Glomerular visceral epithelial cell (primary cell): ENCODE measurements at regions not wholly inside any gene's neighbourhood (a gene's known extent, or its start where the extent isn't known, plus 50 kb on each side); places are given as distances from the start of the nearest gene placed in this dataset.
"Not testable (repeated sequence)": the region's sequence is repeated elsewhere in the genome, so short reads cannot be mapped to it uniquely, and the experiment has no call there.

ENCODE experiments used
- DNase-seq: peaks from one replicate; pipeline ENCODE4 v3.0.0-alpha.2; 2016; ENCODE audit errors: extremely low spot score

DNA sequence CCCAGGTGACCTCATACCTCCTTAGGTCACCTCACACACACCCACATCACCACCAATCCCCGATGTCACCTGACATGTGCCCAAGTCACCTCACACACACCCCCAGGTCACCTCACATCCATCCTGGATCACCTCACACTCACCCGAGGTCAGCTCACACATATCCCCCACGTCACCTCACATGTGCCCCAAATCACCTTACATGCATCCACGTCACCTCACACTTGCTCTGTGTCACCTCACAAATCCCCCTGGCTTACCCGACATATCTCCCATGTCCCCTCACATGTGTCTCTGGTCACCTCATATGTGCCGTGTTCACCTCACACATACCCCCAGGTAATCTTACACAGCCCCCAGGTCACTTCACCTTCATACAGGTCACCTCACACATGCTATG is 864.6 kb downstream of the TMEM121 start:
- no peak for DNase-seq

DNA sequence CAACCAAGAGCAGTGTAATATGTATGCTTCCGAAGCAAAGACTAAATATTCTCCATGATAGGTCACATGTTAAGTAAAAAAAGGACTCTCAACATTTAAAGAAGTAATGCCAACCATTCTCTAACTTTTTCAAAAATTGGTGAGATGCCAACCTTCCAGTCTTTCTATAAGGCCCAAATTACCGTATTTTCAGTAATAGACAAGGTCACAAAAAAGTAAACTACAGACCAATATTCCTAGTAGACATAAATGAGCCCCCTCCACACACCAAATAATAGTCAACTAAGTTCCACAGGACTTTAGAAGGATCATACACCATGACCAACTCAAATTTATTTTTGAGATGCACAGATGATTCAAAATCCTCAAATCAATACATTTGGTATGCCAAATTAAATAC is 867.4 kb downstream of the TMEM121 start:
- no peak for DNase-seq

DNA sequence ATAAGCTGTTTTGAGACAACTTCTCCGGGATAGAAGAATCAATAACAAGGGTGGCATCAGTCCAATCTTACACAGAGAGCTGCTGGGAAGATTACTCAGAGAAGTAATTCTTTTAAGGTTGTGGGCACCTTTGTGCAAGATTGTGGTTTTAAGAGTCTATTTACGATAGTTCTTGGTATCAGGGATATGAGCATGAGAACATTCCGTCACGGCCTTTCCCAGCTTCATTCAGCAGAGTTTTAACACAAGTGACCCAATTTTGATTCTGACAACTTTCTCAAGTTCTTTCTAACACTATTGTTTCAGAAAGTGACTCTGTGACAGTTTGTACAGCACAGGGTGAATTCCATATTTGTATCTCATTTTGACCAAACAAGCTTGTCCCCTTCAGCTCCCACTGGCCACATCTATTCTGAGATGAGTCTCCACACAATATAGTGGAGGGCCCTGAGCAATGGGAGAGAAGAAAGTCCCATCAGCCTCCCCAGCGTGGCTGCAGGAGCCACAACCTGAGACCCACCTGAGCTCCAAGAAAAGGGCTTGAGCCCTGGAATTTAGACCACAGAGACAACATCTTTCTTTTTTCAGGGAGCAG is 869.2 kb downstream of the TMEM121 start:
- DNase-seq, result no peak

DNA sequence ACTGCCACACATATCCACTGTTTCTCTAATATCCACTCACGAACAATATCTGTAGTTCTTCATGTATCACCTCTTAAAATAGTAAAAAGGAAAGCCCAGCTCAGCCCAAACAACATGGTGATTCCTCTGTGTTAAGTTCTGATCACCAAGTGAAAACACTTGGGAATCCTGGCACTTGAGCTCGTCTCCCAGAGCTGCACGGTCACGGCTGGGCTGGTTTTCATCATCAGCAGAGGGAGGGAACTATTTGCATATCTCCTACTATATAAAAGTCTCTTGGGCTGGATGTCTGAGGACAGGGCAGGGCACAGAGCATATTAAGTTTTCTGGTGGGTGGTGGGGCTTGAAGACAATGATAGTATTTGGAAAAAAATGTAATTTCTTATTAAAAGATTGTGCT is 870.6 kb downstream of the TMEM121 start:
- DNase-seq, result no peak

DNA sequence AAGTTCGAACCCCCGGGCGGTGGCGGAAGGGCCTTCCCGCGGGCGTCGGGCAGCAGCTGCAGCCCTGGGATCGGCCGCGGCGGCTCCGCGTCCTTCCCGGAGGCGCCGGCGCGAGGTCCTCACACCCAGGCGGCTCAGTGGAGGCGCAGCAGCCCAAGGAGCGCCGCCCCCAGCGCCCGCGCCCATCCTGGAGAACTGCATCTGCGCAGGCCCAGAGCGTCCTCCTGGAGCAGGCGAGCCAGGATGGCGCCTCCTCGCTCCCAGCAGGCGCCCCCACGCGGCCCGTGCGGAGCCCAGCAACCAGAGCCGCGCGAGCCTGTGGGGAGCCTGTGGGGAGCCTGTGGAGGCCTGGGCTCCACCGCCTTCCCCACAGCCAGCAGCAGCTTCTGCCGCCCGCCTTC is 872.5 kb downstream of the TMEM121 start:
- DNase-seq, result not testable (repeated sequence)

DNA sequence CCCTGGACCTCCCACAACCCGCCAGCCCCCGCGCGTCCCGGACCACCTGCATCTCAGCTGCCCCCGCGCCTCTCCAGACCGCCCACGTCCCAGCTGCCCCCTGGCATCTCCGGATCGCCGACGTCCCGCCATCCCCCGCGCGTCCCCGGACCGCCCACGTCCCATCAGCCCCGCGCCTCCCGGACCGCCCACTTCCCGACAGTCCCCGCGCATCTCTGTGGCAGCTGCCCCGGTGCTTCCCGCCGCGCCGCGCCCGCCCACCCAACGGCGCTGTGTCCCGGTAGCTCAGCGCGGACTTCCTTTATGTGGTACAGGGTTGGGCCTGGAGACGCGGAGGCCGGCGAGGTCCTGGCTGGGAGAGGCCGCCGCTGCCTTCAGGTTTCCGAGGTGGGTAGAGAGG is 874.9 kb downstream of the TMEM121 start:
- not testable (repeated sequence) for DNase-seq

DNA sequence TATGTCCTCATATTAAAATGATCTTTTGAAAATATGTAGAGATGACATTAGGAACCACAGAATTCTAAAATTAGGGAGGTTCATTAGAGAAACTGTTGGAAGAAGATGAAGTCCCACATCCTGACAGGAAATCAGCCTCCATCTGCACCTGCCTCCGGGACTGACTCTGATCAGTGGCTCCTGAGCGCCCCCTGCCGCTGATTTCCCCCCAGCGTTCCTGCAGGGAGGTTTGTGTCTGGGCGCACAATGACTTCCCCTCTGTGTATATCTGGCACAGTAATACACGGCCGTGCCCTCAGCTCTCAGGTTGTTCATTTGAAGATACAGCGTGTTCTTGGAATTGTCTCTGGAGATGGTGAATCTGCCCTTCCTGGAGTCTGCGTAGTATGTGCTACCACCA is 883.8 kb downstream of the TMEM121 start:
- DNase-seq, result not testable (repeated sequence)

DNA sequence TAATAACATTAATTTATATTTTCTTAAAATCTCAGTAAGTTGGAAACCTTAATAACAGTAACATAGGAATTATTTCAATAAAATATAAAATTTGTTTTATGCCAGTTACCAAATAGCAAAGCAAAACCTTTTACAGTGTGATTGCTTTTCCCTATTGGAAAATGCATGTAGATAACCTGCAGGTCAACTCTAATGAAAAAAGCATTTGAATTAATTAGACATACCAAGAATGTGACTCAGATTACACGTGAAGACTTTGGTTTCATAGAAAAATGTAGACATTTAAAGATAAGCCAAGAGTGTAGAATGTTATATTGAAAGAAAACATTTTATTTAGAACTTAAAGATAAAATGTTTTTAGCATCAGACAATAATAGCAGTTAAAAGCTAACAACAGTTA is 888.1 kb downstream of the TMEM121 start:
- DNase-seq, result no peak

DNA sequence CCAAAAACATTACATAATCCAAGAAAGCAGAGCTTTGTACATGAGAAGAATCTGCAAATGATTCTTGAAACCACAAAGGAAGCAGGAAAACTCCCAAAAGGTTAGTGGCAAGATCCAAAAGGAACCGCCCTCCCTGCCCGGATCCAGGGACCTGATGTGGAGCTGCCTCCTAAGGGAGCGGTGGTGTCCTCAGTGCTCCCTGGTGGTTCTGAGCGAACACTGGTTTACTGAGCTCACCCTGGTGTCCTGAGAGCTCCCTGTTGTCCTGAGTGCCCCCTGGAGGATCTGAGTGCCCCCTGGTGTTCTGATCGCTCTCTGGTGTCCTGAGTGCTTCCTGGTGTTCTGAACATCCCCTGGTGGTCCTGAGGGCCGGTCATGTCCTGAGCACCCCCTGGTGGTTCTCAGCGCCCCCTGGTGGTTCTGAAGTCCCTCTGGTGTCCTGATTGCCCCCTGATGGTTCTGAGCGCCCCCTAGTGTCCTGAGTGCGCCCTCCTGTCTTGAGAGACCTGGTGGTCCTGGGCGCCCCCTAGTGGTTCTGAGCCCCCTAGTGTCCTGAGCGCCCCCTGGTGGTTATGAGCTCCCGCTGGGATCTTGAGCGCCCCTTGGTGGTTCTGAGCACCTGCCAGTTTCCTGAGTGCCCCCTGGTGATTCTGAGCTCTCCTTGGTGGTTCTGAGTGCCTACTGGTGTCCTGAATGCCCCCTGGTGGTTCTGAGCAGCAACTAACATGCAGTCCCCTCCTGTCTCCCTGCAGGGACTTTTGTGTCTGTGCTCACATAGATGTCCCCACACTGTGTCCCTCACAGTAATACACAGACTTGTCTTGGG is 891.1 kb downstream of the TMEM121 start:
- no peak for DNase-seq

DNA sequence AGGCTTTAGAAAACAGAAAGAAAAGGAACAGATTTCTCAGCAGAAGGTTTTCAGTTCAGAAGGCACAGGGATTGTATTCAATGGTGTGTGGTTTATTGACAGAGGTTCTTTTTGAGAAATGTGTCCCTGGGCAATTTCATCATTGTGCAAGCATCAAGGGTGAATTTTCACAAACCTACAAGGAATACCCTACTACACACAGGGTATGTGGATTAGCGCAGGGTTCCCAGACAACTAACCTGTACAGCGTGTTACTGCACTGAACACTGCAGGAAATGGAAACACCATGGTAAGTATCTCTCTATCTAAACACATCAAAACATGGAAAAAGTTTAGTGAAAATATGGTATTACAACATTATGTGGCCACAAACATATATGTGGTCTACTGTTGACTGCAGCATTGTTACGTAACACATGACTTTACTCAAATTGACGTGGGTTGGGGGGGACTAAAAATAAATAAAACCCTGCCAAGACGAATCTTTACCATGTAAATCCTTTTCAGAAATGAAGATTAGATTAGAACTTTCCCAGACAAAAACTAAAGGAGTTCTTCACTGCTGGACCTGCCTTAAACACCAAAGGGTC is 893.1 kb downstream of the TMEM121 start:
- no peak for DNase-seq

DNA sequence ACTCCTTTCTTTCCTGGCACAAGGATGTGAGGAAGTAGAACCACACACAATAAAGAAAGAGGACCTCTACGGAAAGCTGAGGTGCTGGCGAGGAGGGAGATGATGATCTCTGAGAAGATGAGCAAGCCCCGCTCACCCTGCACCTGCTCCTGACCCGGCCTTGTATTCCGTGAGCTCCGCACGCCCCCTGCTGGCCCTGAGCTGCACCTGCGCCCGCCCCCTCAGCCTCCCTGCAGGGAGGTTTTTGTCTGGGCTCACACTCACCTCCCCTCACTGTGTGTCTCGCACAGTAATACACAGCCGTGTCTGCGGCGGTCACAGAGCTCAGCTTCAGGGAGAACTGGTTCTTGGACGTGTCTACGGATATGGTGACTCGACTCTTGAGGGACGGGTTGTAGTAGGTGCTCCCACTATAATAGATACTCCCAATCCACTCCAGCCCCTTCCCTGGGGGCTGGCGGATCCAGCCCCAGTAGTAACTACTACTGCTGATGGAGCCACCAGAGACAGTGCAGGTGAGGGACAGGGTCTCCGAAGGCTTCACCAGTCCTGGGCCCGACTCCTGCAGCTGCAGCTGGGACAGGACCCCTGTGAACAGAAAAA is 895.1 kb downstream of the TMEM121 start:
- DNase-seq, result not testable (repeated sequence)

DNA sequence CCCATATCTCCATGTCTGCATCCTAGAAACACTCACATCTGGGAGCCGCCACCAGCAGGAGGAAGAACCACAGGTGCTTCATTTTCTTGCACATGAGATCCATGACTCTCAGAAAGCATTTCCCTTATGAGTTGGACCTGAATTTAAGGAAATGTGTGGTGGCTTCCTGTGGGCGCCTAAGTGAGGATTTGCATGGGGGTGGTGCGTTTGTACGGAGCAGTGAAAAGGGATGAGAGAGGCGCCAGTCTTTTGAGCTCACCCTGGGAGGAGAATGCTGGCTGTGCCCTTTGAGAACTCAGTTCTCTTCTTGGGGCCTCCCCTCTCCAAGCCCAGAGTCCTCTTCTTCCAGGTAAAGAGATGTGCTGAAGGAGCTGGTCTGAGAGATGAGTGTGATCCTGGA is 895.7 kb downstream of the TMEM121 start:
- no peak for DNase-seq

DNA sequence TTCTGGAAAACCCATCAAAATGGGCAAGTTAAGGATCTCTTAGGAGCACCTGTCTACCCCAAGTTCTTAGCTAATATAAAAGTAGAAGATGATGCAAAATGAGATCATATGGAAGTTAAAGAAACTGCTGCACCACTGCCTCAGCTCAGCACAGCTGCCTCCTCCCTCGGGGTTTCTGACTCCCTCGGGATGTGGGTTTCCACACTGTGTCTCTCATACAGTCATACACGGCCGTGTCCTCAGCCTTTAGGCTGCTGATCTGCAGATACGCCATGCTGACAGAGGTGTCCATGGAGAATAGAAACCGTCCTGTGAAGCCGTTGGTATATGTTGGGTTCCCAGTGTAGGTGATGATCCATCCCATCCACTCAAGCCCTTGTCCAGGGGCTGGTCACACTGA is 898.8 kb downstream of the TMEM121 start:
- not testable (repeated sequence) for DNase-seq

DNA sequence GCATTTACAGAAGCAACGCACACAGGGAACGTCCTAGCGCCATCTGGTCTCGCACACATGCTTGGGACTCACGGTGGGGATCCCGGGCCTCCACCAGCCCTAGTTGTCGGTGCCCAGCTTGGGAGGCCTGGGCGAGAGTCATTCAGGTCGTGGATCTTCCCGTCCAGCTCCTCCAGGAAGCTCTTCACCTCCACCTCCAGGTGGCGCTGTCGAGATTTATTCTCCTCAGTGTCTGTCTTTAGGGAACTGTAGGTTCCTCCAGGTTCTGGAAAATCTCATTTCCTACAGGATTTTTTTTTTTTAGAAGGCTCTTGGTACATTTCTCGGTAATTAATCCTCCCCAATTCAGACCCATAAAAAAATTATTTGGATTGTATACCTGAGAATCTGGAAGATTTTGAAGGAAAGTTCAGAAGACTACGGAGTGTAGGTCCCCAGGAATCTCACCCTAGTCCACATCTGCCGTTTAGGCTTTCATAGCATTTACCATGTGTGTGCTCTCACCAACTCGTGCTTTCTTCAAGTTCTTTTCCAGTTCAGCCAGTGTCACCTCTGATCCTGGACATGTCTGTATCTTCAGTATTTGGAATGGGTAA is 910.0 kb downstream of the TMEM121 start:
- no peak for DNase-seq

DNA sequence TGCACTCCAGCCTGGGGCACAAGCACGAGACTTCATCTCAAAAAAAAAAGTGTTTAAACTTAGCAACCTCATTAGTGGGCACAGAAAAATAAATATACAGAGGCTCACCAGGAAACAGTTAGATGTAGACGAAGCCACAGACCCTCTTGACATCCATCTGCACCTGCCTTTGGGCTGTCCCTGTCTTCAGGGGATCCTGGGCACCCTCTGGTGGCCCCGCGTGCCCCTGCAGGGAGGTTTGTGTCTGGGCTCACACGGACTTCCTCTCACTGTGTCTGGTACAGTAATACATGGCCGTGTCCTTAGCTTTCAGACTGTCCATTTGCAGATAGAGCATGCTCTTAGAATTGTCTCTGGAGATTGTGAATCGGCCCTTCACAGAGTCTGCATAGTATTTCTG is 916.5 kb downstream of the TMEM121 start:
- DNase-seq, result no peak

DNA sequence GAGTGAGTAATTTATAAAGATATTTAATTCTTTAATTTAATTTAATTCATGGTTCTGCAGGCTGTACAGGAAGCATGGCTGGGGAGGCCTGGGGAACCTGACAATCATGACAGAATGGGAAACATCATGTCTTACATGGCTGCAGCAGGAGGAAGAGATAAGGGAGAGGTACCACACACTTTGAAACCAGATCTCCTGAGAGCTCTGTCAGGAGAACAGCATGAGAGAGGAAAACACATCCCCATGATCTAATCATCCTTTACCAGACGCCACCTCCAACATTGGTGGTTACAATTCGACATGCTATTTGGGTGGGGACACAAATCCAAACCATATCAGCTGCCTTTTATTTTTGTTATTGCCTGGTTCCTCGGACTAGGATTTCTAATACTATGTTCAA is 928.6 kb downstream of the TMEM121 start:
- no peak for DNase-seq

DNA sequence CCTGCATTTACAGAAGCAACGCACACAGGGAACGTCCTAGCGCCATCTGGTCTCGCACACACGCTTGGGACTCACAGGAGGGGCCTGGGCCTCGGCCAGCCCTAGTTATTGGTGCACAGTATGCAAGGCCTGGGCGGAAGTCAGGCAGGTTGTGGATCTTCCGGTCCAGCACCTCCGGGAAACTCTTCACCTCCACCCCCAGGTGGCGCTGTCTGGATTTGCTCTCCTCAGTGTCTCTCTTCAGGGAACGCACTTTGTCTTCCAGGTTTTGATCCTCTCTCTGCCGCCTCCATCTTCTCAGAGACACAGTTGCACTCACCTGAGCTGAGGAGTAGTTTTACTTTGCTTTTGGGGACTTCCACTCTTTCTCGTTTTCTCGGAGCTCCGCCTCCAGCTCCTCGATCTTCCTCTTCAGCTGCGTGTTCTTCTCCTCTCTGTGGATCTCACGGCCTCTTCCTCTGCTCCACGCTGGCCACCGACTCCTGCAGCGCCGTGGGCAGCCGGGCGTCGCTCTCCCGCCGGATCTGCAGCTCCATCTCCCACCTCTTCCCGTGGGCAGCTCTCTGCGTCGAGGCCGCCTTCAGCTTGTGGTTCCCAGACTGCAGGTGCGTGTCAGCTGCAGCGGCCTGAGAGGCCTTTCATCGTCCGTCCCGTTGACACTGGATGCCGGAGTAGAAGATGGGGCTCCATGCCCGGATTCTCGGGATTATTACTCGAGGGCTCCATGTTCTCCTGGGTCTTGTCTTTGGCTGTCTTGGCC is 933.8 kb downstream of the TMEM121 start:
- DNase-seq, result no peak

DNA sequence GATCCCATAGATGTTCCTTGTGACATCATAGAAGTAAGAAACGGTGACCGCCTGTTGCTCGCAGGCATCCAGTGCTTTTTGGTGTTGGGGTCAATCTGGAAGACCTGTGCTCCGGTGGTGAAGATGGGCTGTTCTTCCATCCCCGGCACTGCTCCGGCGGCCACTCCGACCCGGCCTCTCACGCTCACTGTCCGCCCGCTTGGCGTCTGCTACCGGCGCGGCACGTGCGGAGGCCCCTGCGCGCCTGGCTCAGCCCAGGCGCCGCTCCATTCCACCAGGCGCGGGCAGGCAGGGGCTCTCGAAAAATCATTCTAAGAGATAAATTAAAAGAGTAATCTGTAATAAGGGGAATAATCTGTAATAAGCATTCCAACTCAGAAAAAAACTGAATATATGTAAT is 934.5 kb downstream of the TMEM121 start:
- DNase-seq, result no peak

DNA sequence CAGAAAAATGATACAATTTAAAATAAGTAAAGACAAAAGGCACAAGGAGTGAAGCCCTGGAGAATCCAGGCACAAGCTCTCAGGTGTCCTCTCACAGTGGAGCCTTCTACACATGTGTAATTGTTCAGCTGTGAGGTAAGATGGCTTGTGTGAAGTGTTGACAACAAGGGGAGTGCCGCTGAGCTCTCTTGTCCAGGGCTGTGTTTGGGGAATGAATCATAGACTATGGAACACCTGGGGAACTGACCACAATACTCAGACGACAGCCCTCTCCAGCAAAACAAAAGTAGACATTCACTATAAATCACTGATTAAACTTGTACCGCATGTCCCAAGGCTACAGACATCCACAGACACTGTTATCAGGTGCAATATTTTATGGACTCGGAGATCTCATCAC is 940.1 kb downstream of the TMEM121 start:
- not testable (repeated sequence) for DNase-seq

DNA sequence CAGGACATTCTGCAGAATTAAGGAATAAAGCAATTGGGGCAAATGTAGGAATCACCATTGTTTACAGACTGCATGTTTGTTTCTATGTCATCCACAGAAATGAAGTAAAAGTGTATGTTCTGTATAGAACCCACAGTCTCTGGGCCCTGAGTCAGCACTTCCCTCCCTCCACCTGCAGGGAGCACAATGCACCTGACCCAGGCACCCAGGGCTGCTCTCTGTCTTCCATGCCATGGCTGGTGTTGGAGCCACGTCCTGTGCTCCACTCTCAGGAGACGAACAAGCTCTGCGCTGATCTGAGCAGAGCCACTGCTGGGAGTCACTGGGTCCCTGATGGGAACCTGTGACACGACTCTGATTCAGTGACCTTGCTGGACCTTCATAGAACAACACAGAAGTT is 942.5 kb downstream of the TMEM121 start:
- DNase-seq, result not testable (repeated sequence)

DNA sequence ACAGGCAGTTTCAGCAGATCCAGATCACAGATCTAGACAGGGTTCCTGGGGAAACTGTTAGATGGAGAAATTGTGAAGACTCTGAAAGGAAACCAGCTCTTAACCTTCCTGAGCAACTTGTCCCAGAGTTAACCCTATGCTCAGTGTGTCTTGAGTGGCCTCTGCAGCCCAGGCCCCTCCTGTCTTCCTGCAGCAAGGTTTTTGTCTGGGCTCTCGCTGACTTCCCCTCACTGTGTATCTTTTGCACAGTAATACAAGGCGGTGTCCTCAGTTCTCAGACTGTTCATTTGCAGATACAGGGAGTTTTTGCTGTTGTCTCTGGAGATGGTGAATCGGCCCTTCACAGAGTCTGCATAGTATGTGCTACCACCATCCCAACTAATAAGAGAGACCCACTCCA is 943.6 kb downstream of the TMEM121 start:
- DNase-seq, result not testable (repeated sequence)
